ENCODE measurements at regions not wholly inside any gene's neighbourhood (a gene's known extent, or its start where the extent isn't known, plus 50 kb on each side); places are given as distances from the start of the nearest gene placed in this dataset.

- no peak overlapping the region for H3K27ac ChIP-seq
- TF ChIP-seq CTCF (conservative IDR thresholded peaks at IDR 0.05), result no peak
Measured at GRCh38 chr5:109597893-109598292, 91.8 kb upstream of the MAN2A1 start.

GRCh38 chr5:109594217-109594616 lies 95.5 kb upstream of the MAN2A1 start:
- no peak overlapping the region for H3K27ac ChIP-seq
- no peak for TF ChIP-seq CTCF (conservative IDR thresholded peaks at IDR 0.05)

GRCh38 chr5:109590799-109591198 lies 98.9 kb upstream of the MAN2A1 start:
- no peak overlapping the region for H3K27ac ChIP-seq
- TF ChIP-seq CTCF (conservative IDR thresholded peaks at IDR 0.05), result no peak

- no peak overlapping the region for H3K27ac ChIP-seq
Measured at GRCh38 chr5:109589986-109590385, 99.7 kb upstream of the MAN2A1 start.

GRCh38 chr5:109589239-109589638 lies 100.5 kb upstream of the MAN2A1 start:
- no peak for TF ChIP-seq CTCF (conservative IDR thresholded peaks at IDR 0.05)
- no peak overlapping the region for H3K27ac ChIP-seq

More at GRCh38 chr5:109589986-109590385, 99.7 kb upstream of the MAN2A1 start:
- TF ChIP-seq CTCF (conservative IDR thresholded peaks at IDR 0.05), result no peak

GRCh38 chr5:109588281-109589035 lies 101.3 kb upstream of the MAN2A1 start:
- TF ChIP-seq CTCF (conservative IDR thresholded peaks at IDR 0.05), result no peak
- no peak overlapping the region for H3K27ac ChIP-seq

GRCh38 chr5:109584986-109585599 lies 104.6 kb upstream of the MAN2A1 start:
- no peak overlapping the region for H3K27ac ChIP-seq
- TF ChIP-seq CTCF (conservative IDR thresholded peaks at IDR 0.05), result no peak

Measured in VCaP (cell line).